ENCODE measurements at regions not wholly inside any gene's neighbourhood (a gene's known extent, or its start where the extent isn't known, plus 50 kb on each side); places are given as distances from the start of the nearest gene placed in this dataset.
"Not testable (repeated sequence)": the region's sequence is repeated elsewhere in the genome, so short reads cannot be mapped to it uniquely, and the experiment has no call there.

- DNase-seq = no peak
Measured at GRCh38 chr5:98330871-98331270, 442.6 kb upstream of the RGMB start.

GRCh38 chr5:98333921-98334320 is 439.5 kb upstream of the RGMB start:
- DNase-seq = no peak

DNA sequence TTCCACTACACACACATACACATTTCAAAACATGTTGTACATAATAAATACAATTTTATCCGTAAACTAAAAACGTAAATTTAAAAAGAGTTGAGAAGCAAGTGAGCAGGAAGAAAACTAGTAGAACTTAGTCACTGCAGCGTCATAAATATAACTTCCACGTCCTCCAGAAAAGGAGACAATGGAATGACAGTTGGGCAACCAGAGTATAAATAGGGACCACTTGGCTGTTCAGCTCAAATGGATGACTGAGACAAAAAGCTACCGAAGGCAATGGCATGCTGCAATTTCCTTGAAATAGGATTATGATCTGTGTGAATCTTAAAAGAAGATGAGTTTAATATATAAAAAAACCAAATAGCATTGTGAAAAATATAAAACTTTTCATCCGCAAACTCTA is 438.5 kb upstream of the RGMB start:
- no peak for DNase-seq

- DNase-seq = no peak
Measured at GRCh38 chr5:98339141-98339848, 434.2 kb upstream of the RGMB start.

GRCh38 chr5:98341038-98342032 is 432.1 kb upstream of the RGMB start:
- DNase-seq = no peak

- DNase-seq = not testable (repeated sequence)
Measured at GRCh38 chr5:98342958-98343660, 430.4 kb upstream of the RGMB start.

DNA sequence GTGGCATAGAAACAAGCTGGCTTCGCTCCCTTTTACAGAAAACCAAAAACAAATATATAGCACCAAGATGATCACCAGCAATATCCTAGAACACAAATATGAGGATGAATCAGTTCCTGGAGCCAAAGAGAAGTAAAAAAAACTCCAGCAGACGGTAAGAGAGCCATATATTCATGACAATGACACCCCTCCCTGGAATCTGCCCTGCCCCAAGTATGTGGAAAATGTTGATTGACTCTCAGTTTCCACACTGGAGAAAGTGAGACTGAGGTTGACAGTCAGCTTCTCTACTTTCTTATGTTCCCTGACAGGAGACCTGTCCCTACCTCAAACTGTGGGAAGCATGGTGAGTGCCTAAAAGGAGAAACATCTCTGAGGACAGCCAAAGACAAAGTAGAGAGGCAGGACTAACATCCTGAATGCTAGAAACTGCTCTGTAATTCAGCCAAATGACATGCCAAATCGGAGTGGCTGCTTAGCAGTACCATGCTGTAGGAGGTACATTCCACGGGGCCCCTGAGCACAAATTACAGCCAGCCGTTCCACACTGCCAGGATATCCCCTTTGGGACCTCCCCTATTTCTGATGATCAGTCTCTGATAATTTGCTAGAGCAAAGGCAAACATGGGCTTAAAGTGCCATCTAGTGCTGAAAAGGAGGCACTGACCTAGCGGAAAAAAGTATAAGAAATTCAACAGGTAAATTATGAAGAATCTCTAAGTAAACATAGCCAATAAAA is 424.0 kb upstream of the RGMB start:
- DNase-seq = no peak

DNA sequence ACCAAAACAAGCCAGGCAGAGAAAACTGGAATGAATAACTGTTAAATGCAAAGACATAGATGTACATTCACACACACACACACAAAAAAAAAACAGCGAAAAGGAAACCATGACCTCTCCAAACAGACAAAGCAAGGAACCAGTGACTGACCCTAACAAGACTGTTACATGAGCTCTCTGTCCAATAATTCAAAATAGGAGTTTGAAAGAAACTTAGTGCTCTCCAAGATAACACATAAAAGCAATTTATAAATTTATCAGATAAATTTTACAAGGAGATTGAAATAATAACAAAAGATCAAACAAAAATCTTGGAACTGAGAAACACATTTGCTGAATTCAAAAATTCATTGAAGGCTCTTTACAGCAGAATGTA is 423.5 kb upstream of the RGMB start:
- no peak for DNase-seq

DNA sequence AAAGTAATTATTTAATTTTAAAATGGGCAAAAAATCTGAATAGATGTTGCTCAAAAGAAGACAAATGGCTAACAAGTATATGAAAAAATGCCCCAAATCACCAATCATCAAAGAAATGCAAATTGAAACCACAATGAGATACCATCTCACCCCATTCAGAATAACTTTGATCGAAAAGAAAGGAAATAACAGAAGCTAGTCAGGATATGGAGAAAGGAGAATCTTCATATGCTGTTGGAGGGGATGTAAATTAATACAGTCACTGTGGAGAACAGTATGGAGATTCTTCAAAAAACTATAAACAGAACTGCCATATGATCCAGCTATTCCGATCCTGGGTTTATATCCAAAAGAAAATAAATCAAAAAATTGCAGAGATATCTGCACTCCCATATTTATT is 418.5 kb upstream of the RGMB start:
- no peak for DNase-seq

- DNase-seq = no peak
Measured at GRCh38 chr5:98360548-98360947, 412.9 kb upstream of the RGMB start.

GRCh38 chr5:98363157-98363556 is 410.3 kb upstream of the RGMB start:
- DNase-seq = no peak

GRCh38 chr5:98364549-98364948 is 408.9 kb upstream of the RGMB start:
- DNase-seq = no peak

- no peak for DNase-seq
Measured at GRCh38 chr5:98365126-98365525, 408.3 kb upstream of the RGMB start.

GRCh38 chr5:98368141-98368540 is 405.3 kb upstream of the RGMB start:
- no peak for DNase-seq

GRCh38 chr5:98372351-98372750 is 401.1 kb upstream of the RGMB start:
- no peak for DNase-seq

DNA sequence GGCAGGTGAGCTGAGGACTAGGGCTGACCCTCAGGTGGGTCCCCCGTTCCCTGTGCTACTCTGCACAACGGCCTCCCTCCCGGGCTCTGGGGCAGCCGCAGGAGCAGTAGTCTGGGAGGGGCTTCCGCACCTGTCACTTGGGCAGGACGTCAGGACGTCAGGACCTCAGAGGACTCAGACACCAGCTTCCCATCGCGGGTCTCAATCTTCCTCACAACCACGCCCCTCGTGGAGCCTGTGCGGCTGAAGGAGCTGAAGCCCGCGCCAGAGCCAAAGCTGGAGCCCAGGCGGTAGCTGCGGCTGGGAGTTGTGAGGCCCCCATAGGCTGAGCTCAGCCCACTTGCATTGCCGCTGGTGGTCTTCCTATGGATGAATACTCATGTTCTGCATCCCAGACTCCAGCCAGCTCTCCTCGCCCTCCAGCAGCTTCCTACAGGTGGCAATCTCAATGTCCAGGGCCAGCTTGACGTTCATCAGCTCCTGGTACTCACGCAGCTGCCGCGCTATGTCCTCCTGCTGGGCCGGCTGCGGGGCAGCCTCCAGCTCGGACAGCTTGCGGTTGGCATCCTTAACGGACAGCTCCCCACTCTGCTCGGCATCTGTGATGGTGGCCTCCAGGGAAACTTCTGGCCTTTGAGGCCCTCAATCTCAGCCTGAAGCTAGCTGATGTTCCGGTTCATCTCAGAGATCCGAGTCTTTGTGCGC is 381.4 kb upstream of the RGMB start:
- DNase-seq = no peak

DNA sequence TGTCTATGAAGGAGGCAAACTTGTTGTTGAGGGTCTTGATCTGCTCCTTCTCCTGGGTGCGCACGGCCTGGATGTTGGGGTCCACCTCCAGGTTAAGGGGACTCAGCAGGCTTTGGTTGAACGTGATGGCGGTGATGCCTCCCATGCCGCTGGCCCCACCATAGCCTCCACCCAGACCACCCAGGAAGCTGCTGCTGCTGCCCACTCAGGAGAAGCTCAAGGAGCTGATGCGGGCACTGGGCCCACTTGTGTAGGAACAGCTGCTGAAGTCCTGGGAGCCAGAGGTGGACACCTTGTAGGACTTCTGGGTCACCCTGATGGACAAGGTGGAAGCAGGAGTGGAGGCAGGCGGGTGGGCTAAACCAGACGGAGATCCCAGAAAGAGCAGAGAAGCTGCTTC is 380.3 kb upstream of the RGMB start:
- DNase-seq = not testable (repeated sequence)

- no peak for DNase-seq
Measured at GRCh38 chr5:98397081-98397480, 376.4 kb upstream of the RGMB start.

- DNase-seq = no peak
Measured at GRCh38 chr5:98398465-98398864, 375.0 kb upstream of the RGMB start.

- no peak for DNase-seq
Measured at GRCh38 chr5:98401656-98402055, 371.8 kb upstream of the RGMB start.

DNA sequence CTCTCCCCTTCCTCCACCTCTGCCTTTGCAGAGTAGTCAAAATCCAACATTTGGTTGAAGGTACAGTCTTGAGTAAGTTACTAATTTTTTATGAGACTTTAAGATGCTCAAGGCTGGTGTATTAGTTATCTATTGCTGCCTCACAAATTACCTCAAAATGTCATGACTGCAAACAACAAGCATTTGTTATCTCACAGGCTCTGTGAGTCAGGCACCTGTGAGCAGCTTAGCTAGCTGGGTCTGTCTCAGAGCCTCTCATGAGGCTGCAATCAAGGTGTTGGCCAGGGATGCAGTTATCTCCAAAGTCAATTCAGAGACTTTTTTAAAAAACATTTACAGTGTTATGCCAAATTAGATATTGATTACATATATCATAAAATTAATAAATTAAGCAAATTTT is 371.3 kb upstream of the RGMB start:
- no peak for DNase-seq

- no peak for DNase-seq
Measured at GRCh38 chr5:98403131-98403530, 370.3 kb upstream of the RGMB start.
